ENCODE measurements at regions not wholly inside any gene's neighbourhood (a gene's known extent, or its start where the extent isn't known, plus 50 kb on each side); places are given as distances from the start of the nearest gene placed in this dataset.

- H3K27ac Mint-ChIP-seq: no peak overlapping the region
- H3K9me3 ChIP-seq (ENCODE audit: control insufficient read depth, insufficient read depth, low read length): peaks cover 10% of the 10 kb centered on the region
- H3K36me3 Mint-ChIP-seq: peaks cover 5% of the 10 kb centered on the region
- no peak overlapping the region for H3K4me3 ChIP-seq (ENCODE audit: low read length)
- H3K27ac ChIP-seq (ENCODE audit: low read length): no peak overlapping the region
- H3K4me1 ChIP-seq (ENCODE audit: control insufficient read depth, insufficient read depth, low read length): no peaks in the 10 kb centered on the region
- TF ChIP-seq CTCF (IDR thresholded peaks at IDR 0.05): no peak
- WGBS (ENCODE audit: insufficient coverage): 100% methylated on average over 1 of the region's 1 CpG
- no peak for DNase-seq
- peaks cover 14 to 20% of the 10 kb centered on the region in 2 donors for H3K9me3 Mint-ChIP-seq
- no peak overlapping the region for H3K4me3 Mint-ChIP-seq
- H3K36me3 ChIP-seq (ENCODE audit: control insufficient read depth, insufficient read depth, low read length): no peaks in the 10 kb centered on the region
- H3K4me1 Mint-ChIP-seq: no peaks in the 10 kb centered on the region
- intact Hi-C loops (cut with micrococcal nuclease): no loop called here
- H3K27me3 ChIP-seq (ENCODE audit: control insufficient read depth, insufficient read depth, low read length): no peaks in the 10 kb centered on the region
- no peaks in the 10 kb centered on the region for H3K27me3 Mint-ChIP-seq (ENCODE audit: low read depth in 2 of 2)
- ATAC-seq: no peak
Observed at GRCh38 chr6:74782346-74782745, 423.5 kb downstream of the COL12A1 start.

- no peak for DNase-seq
- Histone ChIP-seq H3K36me3 (ENCODE audit: control insufficient read depth, insufficient read depth, low read length) (no peaks in the 10 kb centered on the region), H3K9me3 (ENCODE audit: control insufficient read depth, insufficient read depth, low read length) (peaks cover 10% of the 10 kb centered on the region), H3K4me3 (ENCODE audit: low read length) (no peak overlapping the region), H3K27ac (ENCODE audit: low read length) (no peak overlapping the region), H3K27me3 (ENCODE audit: control insufficient read depth, insufficient read depth, low read length) (no peaks in the 10 kb centered on the region), H3K4me1 (ENCODE audit: control insufficient read depth, insufficient read depth, low read length) (no peaks in the 10 kb centered on the region)
- H3K4me3 Mint-ChIP-seq: no peak overlapping the region
- no peak overlapping the region for H3K27ac Mint-ChIP-seq
- no peaks in the 10 kb centered on the region for H3K27me3 Mint-ChIP-seq (ENCODE audit: low read depth in 2 of 2)
- no peaks in the 10 kb centered on the region for H3K4me1 Mint-ChIP-seq
- ATAC-seq: no peak
- H3K9me3 Mint-ChIP-seq: peaks cover 15 to 23% of the 10 kb centered on the region in 2 donors
- intact Hi-C loops (cut with micrococcal nuclease): no loop called here
- no peak for TF ChIP-seq CTCF (IDR thresholded peaks at IDR 0.05)
- peaks cover 5% of the 10 kb centered on the region for H3K36me3 Mint-ChIP-seq
Observed at GRCh38 chr6:74780831-74781230, 425.0 kb downstream of the COL12A1 start.

GRCh38 chr6:74768738-74769137 is 437.1 kb downstream of the COL12A1 start:
- H3K36me3 Mint-ChIP-seq: peaks cover 6% of the 10 kb centered on the region
- H3K27ac ChIP-seq (ENCODE audit: low read length): no peak overlapping the region
- no peaks in the 10 kb centered on the region for H3K4me1 ChIP-seq (ENCODE audit: control insufficient read depth, insufficient read depth, low read length)
- H3K36me3 ChIP-seq (ENCODE audit: control insufficient read depth, insufficient read depth, low read length): no peaks in the 10 kb centered on the region
- H3K4me3 Mint-ChIP-seq: no peak overlapping the region
- DNase-seq (no peak), ATAC-seq (no peak)
- intact Hi-C loops (cut with micrococcal nuclease): no loop called here
- H3K27me3 ChIP-seq (ENCODE audit: control insufficient read depth, insufficient read depth, low read length): no peaks in the 10 kb centered on the region
- no peak overlapping the region for H3K4me3 ChIP-seq (ENCODE audit: low read length)
- H3K27me3 Mint-ChIP-seq (ENCODE audit: low read depth in 2 of 2): no peaks in the 10 kb centered on the region
- H3K9me3 Mint-ChIP-seq: peaks cover 4 to 15% of the 10 kb centered on the region in 2 donors
- no peak overlapping the region for H3K27ac Mint-ChIP-seq
- no peak for TF ChIP-seq CTCF (IDR thresholded peaks at IDR 0.05)
- no peaks in the 10 kb centered on the region for H3K4me1 Mint-ChIP-seq
- H3K9me3 ChIP-seq (ENCODE audit: control insufficient read depth, insufficient read depth, low read length): no peaks in the 10 kb centered on the region

- H3K4me3 ChIP-seq (ENCODE audit: low read length): no peak overlapping the region
Observed at GRCh38 chr6:74768120-74768519, 437.7 kb downstream of the COL12A1 start.

More at GRCh38 chr6:74768120-74768519, 437.7 kb downstream of the COL12A1 start:
- Mint-ChIP-seq H3K4me1 (no peaks in the 10 kb centered on the region), H3K27ac (no peak overlapping the region), H3K36me3 (peaks cover 6% of the 10 kb centered on the region), H3K27me3 (ENCODE audit: low read depth in 2 of 2) (no peaks in the 10 kb centered on the region), H3K9me3 (peaks cover 4 to 15% of the 10 kb centered on the region in 2 donors), H3K4me3 (no peak overlapping the region)
- H3K27ac ChIP-seq (ENCODE audit: low read length): no peak overlapping the region
- no peaks in the 10 kb centered on the region for H3K4me1 ChIP-seq (ENCODE audit: control insufficient read depth, insufficient read depth, low read length)
- TF ChIP-seq CTCF (IDR thresholded peaks at IDR 0.05): no peak
- DNase-seq: no peak
- H3K36me3 ChIP-seq (ENCODE audit: control insufficient read depth, insufficient read depth, low read length): no peaks in the 10 kb centered on the region
- intact Hi-C loops (cut with micrococcal nuclease): no loop called here
- WGBS (ENCODE audit: insufficient coverage): 75% methylated on average over 3 of the region's 3 CpGs
- no peak for ATAC-seq
- H3K27me3 ChIP-seq (ENCODE audit: control insufficient read depth, insufficient read depth, low read length): no peaks in the 10 kb centered on the region
- no peaks in the 10 kb centered on the region for H3K9me3 ChIP-seq (ENCODE audit: control insufficient read depth, insufficient read depth, low read length)
